GM21576 (cell line): ENCODE measurements at regions not wholly inside any gene's neighbourhood (a gene's known extent, or its start where the extent isn't known, plus 50 kb on each side); places are given as distances from the start of the nearest gene placed in this dataset.
"Not testable (repeated sequence)": the region's sequence is repeated elsewhere in the genome, so short reads cannot be mapped to it uniquely, and the experiment has no call there.

Source experiments
- ATAC-seq: cut with Tn5 transposase; IDR thresholded peaks from one replicate; pipeline ENCODE4 v1.9.1; 2021; ENCODE audit warnings: mild to moderate bottlenecking, moderate library complexity; ENCODE audit not compliant: unreplicated experiment

- ATAC-seq, result no peak
Measured at GRCh38 chr12:102299731-102300130, 102.1 kb upstream of the PMCH start.

GRCh38 chr12:102298022-102298421 lies 100.4 kb upstream of the PMCH start:
- no peak for ATAC-seq

GRCh38 chr12:102297412-102297811 lies 99.8 kb upstream of the PMCH start:
- ATAC-seq, result no peak

- no peak for ATAC-seq
Measured at GRCh38 chr12:102294568-102294967, 96.9 kb upstream of the PMCH start.

GRCh38 chr12:102291498-102292440 lies 94.1 kb upstream of the PMCH start:
- not testable (repeated sequence) for ATAC-seq

- ATAC-seq, result not testable (repeated sequence)
Measured at GRCh38 chr12:102289702-102290101, 92.1 kb upstream of the PMCH start.

GRCh38 chr12:102281231-102281630 lies 83.6 kb upstream of the PMCH start:
- ATAC-seq, result no peak

GRCh38 chr12:102255687-102256086 lies 58.1 kb upstream of the PMCH start:
- not testable (repeated sequence) for ATAC-seq

- not testable (repeated sequence) for ATAC-seq
Measured at GRCh38 chr12:102251005-102251404, 53.4 kb upstream of the PMCH start.

- ATAC-seq, result no peak
Measured at GRCh38 chr12:102249079-102249841, 51.6 kb upstream of the PMCH start.
